ENCODE measurements at regions not wholly inside any gene's neighbourhood (a gene's known extent, or its start where the extent isn't known, plus 50 kb on each side); places are given as distances from the start of the nearest gene placed in this dataset.

- Histone ChIP-seq H3K36me3 (ENCODE audit: insufficient read depth) (no peaks in the 10 kb centered on the region), H3K79me2 (replicated peaks; ENCODE audit: insufficient read depth) (no peaks in the 10 kb centered on the region)
Measured at GRCh38 chr2:188204824-188205223, 86.8 kb upstream of the GULP1 start.

GRCh38 chr2:188207554-188207953 lies 84.1 kb upstream of the GULP1 start:
- Histone ChIP-seq H3K4me3 (no peak overlapping the region), H3K27ac (ENCODE audit: low read depth) (no peak overlapping the region), H3K4me2 (no peak overlapping the region), H3F3A (replicated peaks; ENCODE audit: low read depth) (no peaks in the 10 kb centered on the region), H3K79me2 (replicated peaks; ENCODE audit: insufficient read depth) (no peaks in the 10 kb centered on the region), H3K4me1 (ENCODE audit: insufficient read depth) (no peaks in the 10 kb centered on the region), H4K20me1 (replicated peaks; ENCODE audit: insufficient read depth) (no peaks in the 10 kb centered on the region), H3K36me3 (ENCODE audit: insufficient read depth) (no peaks in the 10 kb centered on the region), H3K27me3 (ENCODE audit: insufficient read depth) (no peaks in the 10 kb centered on the region), H2AFZ (no peak overlapping the region), H3K9me2 (ENCODE audit: insufficient read depth) (no peaks in the 10 kb centered on the region)
- no peaks in the 10 kb centered on the region for H3K9me3 Mint-ChIP-seq
- H3K36me3 Mint-ChIP-seq (ENCODE audit: low read depth): no peaks in the 10 kb centered on the region
- no peaks in the 10 kb centered on the region; the same call in 2 of the 3 replicates for H3K4me1 Mint-ChIP-seq
- peak; percentile 14 to 62; a peak in 3 of 4 replicates for TF ChIP-seq CTCF (conservative IDR thresholded peaks at IDR 0.05; ENCODE audit: low read depth in 2 of 2)
- TF ChIP-seq STAT1 (IDR thresholded peaks at IDR 0.05; ENCODE audit: unreplicated experiment): no peak
- TF ChIP-seq, protein P1, sequence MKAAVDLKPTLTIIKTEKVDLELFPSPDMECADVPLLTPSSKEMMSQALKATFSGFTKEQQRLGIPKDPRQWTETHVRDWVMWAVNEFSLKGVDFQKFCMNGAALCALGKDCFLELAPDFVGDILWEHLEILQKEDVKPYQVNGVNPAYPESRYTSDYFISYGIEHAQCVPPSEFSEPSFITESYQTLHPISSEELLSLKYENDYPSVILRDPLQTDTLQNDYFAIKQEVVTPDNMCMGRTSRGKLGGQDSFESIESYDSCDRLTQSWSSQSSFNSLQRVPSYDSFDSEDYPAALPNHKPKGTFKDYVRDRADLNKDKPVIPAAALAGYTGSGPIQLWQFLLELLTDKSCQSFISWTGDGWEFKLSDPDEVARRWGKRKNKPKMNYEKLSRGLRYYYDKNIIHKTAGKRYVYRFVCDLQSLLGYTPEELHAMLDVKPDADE (IDR thresholded peaks at IDR 0.05): no peak
- no peak for TF ChIP-seq REST (IDR thresholded peaks at IDR 0.05; ENCODE audit: unreplicated experiment)
- ATAC-seq (peak; percentile 80), DNase-seq (ENCODE audit: low spot score) (peak; percentile 45)
- no peak overlapping the region for H3K4me3 Mint-ChIP-seq
- no peaks in the 10 kb centered on the region for H3K27me3 Mint-ChIP-seq (ENCODE audit: insufficient read depth, low read depth, poor library complexity)
- H3K27ac Mint-ChIP-seq: no peak overlapping the region

More at GRCh38 chr2:188204824-188205223, 86.8 kb upstream of the GULP1 start:
- Mint-ChIP-seq H3K27me3 (ENCODE audit: insufficient read depth, low read depth, poor library complexity) (no peaks in the 10 kb centered on the region), H3K36me3 (ENCODE audit: low read depth) (no peaks in the 10 kb centered on the region), H3K4me1 (no peaks in the 10 kb centered on the region; the same call in 2 of the 3 replicates), H3K27ac (no peak overlapping the region), H3K9me3 (no peaks in the 10 kb centered on the region), H3K4me3 (no peak overlapping the region)
- H3K27me3 ChIP-seq (ENCODE audit: insufficient read depth): no peaks in the 10 kb centered on the region
- no peak overlapping the region for H3K4me2 ChIP-seq
- no peaks in the 10 kb centered on the region for H4K20me1 ChIP-seq (replicated peaks; ENCODE audit: insufficient read depth)
- ATAC-seq (no peak), DNase-seq (ENCODE audit: low spot score) (no peak)
- H3K27ac ChIP-seq (ENCODE audit: low read depth): no peak overlapping the region
- no peaks in the 10 kb centered on the region for H3K9me2 ChIP-seq (ENCODE audit: insufficient read depth)
- no peaks in the 10 kb centered on the region for H3F3A ChIP-seq (replicated peaks; ENCODE audit: low read depth)
- H3K4me3 ChIP-seq: no peak overlapping the region
- no peaks in the 10 kb centered on the region for H3K4me1 ChIP-seq (ENCODE audit: insufficient read depth)
- H2AFZ ChIP-seq: peak overlapping the region; percentile 3; the same call in 1 of the 2 replicates
- no peak for TF ChIP-seq ZNF331 (CRISPR knock-in tag; IDR thresholded peaks at IDR 0.05; ENCODE audit: low read depth)
- peak; percentile 46 to 56; a peak in 3 of 4 replicates for TF ChIP-seq CTCF (conservative IDR thresholded peaks at IDR 0.05; ENCODE audit: low read depth in 2 of 2)
